GM18909 (cell line): ENCODE measurements at regions not wholly inside any gene's neighbourhood (a gene's known extent, or its start where the extent isn't known, plus 50 kb on each side); places are given as distances from the start of the nearest gene placed in this dataset.

Experiments used
- ATAC-seq: cut with Tn5 transposase; IDR thresholded peaks from one replicate; pipeline ENCODE4 v1.9.1; 2021; ENCODE audit warnings: mild to moderate bottlenecking; ENCODE audit not compliant: unreplicated experiment, poor library complexity

DNA sequence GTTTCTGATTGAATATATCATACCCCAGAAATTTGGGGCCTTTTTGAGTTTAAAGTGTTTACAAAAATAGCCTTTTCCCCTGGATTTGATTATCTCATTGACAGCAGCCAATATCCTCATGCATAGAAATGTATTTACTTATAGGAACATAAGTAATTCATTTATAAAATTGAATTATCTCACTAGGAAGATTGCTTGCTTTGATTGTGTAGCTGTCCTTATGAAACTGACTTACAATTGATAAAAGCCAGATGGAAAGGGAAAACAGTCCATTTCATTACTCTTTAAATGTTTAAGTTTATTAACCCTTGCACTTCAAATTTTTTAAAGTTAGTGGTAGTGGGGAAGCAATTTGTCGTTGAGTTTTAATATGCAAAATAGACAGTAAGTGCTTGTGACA, 310.2 kb upstream of the TBX22 start:
- ATAC-seq, result no peak

DNA sequence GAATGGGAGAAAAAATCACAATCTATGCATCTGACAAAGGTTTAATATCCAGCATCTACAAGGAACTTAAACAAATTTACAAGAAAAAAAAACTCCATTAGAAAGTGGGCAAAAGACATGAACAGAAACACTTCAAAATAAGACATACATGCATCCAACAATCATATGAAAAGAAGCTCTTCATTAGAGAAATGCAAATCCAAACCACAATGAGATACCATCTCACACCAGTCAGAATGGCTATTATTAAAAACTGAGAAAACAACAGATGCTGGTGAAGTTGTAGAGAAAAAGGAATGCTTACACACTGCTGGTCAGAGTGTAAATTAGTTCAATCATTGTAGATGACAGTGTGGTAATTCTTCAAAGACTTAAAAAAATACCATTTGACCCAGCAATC, 306.0 kb upstream of the TBX22 start:
- ATAC-seq, result no peak

DNA sequence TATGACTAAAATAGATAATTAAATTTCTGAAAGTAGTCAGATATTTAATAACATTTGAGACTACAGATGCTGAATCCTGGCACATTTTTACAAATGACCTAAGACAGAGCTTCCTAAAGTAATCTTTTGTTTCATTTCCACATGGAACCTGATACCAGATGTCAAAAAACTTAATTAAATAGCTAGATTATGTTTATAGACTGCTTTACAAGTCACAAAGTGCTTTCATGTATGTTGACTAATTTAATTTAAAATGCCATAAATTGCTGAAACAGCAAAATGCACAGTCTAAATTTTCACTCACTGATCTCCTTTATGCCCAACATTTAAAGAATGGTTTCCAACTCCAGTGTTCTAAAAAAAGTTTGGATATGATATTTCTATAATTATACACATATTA, 299.1 kb upstream of the TBX22 start:
- ATAC-seq, result no peak

DNA sequence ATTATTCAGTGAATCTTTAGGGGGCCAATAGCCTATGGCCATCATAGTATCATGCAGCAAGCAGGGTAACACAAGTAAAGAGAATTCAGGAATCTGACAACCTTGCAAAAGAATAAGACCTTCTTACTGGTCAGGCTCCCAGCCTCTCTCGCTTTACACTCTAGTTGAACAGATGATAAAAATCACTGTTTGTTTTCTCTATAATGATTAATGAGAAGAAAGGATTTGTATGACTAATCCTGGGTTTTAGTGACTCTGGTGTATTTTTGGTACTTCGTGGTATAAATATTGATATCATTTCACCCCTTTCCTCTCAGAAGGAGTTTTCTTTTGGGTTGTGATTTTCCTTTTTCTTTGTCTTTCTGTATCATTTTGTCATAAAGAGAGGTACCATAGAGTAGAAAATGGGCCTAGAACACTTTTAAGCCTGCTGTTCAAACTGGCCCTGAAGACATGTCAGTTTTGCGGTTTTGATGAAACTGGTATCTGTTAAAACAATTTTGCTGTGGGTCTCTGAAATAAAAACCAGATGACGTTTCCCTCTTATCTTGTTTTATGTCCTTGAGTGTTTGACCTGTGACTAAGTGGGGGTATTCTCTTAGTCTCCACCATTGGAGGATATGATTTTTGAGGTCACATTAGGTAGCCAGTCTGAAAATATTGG, 294.9 kb upstream of the TBX22 start:
- ATAC-seq, result peak; percentile 65

DNA sequence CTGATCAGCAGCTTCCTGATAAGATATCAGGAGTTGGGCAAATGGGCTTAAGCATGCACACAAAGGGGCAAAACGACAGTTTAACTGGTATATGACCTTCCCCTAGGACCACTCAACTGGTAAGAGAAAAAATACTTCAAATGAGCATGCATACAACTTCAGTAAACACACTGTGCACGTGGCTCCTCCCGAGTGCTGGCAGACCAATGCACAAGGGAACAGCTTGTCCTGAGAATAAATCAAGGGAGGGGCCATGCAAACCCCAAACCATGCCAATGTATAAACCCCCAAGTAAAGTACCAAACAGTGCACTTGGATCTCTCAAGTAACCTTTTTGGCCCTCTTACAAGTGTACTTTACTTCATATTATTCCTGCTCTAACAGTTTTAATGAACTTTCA, 293.3 kb upstream of the TBX22 start:
- ATAC-seq, result no peak

DNA sequence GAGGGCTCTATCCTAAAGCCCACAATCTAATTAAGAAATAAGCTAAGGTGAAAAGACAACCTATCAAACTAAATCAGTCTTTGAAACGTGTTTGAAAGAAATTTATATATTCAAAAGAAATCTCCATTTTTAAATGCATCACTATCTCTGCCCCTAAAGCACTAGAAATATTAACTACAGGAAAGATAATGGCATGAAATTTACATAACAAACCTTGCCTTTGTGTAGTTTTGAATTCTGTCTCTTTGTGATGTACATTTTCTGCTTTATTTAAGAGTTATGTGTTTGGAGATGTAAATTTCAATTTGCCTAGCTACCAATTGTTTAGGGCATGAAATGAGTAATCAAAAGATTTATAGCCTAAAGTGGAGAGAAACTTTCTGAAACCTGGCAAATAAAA, 286.1 kb upstream of the TBX22 start:
- ATAC-seq, result no peak
